Tibial nerve (tissue), 4 donors: ENCODE measurements at regions not wholly inside any gene's neighbourhood (a gene's known extent, or its start where the extent isn't known, plus 50 kb on each side); places are given as distances from the start of the nearest gene placed in this dataset.

Experiments used
- DNase-seq, 2 donors: peaks; one replicate each; pipeline ENCODE4 v3.0.0-alpha.2; 2019; ENCODE audit warnings: low spot score in 2 of 2
- H3K27ac ChIP-seq, 4 donors: fragments of 200-600 bp; sonication (generic) in 3 of 4; one replicate each; pipeline ENCODE4 v1.5.1; 2017 to 2019; ENCODE audit warnings: mild to moderate bottlenecking in 1 of 4
- H3K27me3 ChIP-seq, 2 donors: fragments of 200-600 bp; sonication (generic) in 1 of 2; one replicate each; pipeline versions ENCODE4 v1.5.1 to v1.6.0; 2017 to 2019
- H3K36me3 ChIP-seq, 3 donors: fragments of 200-600 bp; sonication (generic); one replicate each; pipeline ENCODE4 v1.5.1; 2018 to 2019
- H3K4me1 ChIP-seq, 4 donors: fragments of 200-600 bp; sonication (generic) in 3 of 4; one replicate each; pipeline ENCODE4 v1.5.1; 2017 to 2019
- H3K4me3 ChIP-seq, 4 donors: fragments of 200-600 bp; sonication (generic) in 3 of 4; one replicate each; pipeline ENCODE4 v1.5.1; 2017 to 2019; ENCODE audit warnings: mild to moderate bottlenecking in 1 of 4, moderate library complexity in 1 of 4
- H3K9me3 ChIP-seq, 4 donors: fragments of 200-600 bp; sonication (generic) in 3 of 4; one replicate each; pipeline ENCODE4 v1.5.1; 2017 to 2019
- CTCF ChIP-seq, 5 experiments: fragments of 200-600 bp in 3 of 5; fragments of 450-650 bp in 2 of 5; sonication (generic) in 3 of 5; IDR thresholded peaks; one replicate each; pipeline ENCODE4 v1.5.1; 2016 to 2019; ENCODE audit warnings: antibody characterized with exemption in 5 of 5, mild to moderate bottlenecking in 3 of 5, moderate library complexity in 2 of 5
- EP300 ChIP-seq, 2 donors: sonication (generic); formaldehyde crosslinking; IDR thresholded peaks; one replicate each; pipeline ENCODE4 v1.6.1; 2017; ENCODE audit warnings: antibody characterized with exemption in 2 of 2, mild to moderate bottlenecking in 1 of 2
- POLR2A ChIP-seq, 2 donors: fragments of 450-650 bp; IDR thresholded peaks; one replicate each; pipeline ENCODE4 v1.6.1; 2017; ENCODE audit warnings: antibody characterized with exemption in 2 of 2, mild to moderate bottlenecking in 2 of 2, moderate library complexity in 2 of 2
- WGBS, 2 donors: methylation state at CpG; one replicate each; pipeline ENCODE4 v1.1.5; 2018; 5-methylcytosine and 5-hydroxymethylcytosine counted together

GRCh38 chr2:145422576-145422975, 902.7 kb upstream of the ZEB2 start:
- no peaks in the 10 kb centered on the region for H3K4me1 ChIP-seq
- peaks cover 0 to 21% (median 8%) of the 10 kb centered on the region in 4 donors for H3K9me3 ChIP-seq
- no peak overlapping the region for H3K4me3 ChIP-seq
- no peak for TF ChIP-seq CTCF (IDR thresholded peaks at IDR 0.05)
- no peak overlapping the region for H3K27ac ChIP-seq
- no peaks in the 10 kb centered on the region for H3K36me3 ChIP-seq
- WGBS, 2 donors = 98 to 100% methylated on average over 1 of the region's 1 CpG
- no peaks in the 10 kb centered on the region for H3K27me3 ChIP-seq
- no peak for DNase-seq

- DNase-seq = no peak
- TF ChIP-seq POLR2A (IDR thresholded peaks at IDR 0.05) (no peak), EP300 (IDR thresholded peaks at IDR 0.05) (no peak), CTCF (IDR thresholded peaks at IDR 0.05) (no peak)
- Histone ChIP-seq H3K4me1 (no peaks in the 10 kb centered on the region), H3K27me3 (no peaks in the 10 kb centered on the region), H3K36me3 (no peaks in the 10 kb centered on the region), H3K9me3 (peaks cover 0 to 21% (median 8%) of the 10 kb centered on the region in 4 donors), H3K27ac (no peak overlapping the region), H3K4me3 (no peak overlapping the region)
- WGBS, 2 donors = 88 to 93% methylated on average over 1 of the region's 1 CpG
Measured at GRCh38 chr2:145421841-145422240, 901.9 kb upstream of the ZEB2 start.

GRCh38 chr2:145416640-145417039, 896.7 kb upstream of the ZEB2 start:
- 97% methylated on average over 2 of the region's 2 CpGs for whole genome bisulfite sequencing, 2 donors
- TF ChIP-seq EP300 (IDR thresholded peaks at IDR 0.05) = no peak
- TF ChIP-seq POLR2A (IDR thresholded peaks at IDR 0.05) = no peak
- no peak for TF ChIP-seq CTCF (IDR thresholded peaks at IDR 0.05)
- DNase-seq = no peak
- no peak overlapping the region for H3K27ac ChIP-seq
- peaks cover 0 to 5% (median 2%) of the 10 kb centered on the region in 4 donors for H3K9me3 ChIP-seq
- H3K36me3 ChIP-seq = no peaks in the 10 kb centered on the region
- H3K4me3 ChIP-seq = no peak overlapping the region
- H3K4me1 ChIP-seq = no peaks in the 10 kb centered on the region
- H3K27me3 ChIP-seq = no peaks in the 10 kb centered on the region

DNA sequence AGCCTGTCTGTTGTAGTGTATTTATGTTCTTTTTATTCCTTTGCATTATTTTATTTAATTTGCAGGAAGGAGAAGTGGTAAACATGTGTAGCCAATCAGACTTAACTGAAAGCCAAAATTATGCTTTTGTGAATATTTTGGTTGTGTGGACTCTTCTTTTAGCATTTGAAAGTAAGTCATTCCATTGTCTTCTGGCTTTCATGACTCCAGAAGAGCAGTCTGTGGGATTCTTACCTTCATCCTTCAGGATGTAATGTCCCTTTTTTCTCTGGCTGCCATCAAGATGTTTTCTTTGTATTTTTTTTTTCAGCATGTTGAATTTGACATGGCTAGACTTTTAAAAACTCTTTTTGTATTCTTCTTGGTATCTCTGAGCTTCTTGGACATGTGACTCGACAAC, 895.2 kb upstream of the ZEB2 start:
- DNase-seq = no peak
- no peaks in the 10 kb centered on the region for H3K36me3 ChIP-seq
- H3K4me3 ChIP-seq = no peak overlapping the region
- H3K4me1 ChIP-seq = no peaks in the 10 kb centered on the region
- H3K9me3 ChIP-seq = peaks cover 0 to 4% (median 0%) of the 10 kb centered on the region in 4 donors
- no peaks in the 10 kb centered on the region for H3K27me3 ChIP-seq
- TF ChIP-seq CTCF (IDR thresholded peaks at IDR 0.05) = no peak
- TF ChIP-seq POLR2A (IDR thresholded peaks at IDR 0.05) = no peak
- no peak for TF ChIP-seq EP300 (IDR thresholded peaks at IDR 0.05)
- H3K27ac ChIP-seq = no peak overlapping the region
- WGBS, 2 donors = 95 to 100% methylated on average over 1 of the region's 1 CpG

GRCh38 chr2:145413261-145414030, 893.5 kb upstream of the ZEB2 start:
- Histone ChIP-seq H3K9me3 (peaks cover 0 to 4% (median 0%) of the 10 kb centered on the region in 4 donors), H3K4me3 (no peak overlapping the region), H3K4me1 (no peaks in the 10 kb centered on the region), H3K36me3 (no peaks in the 10 kb centered on the region), H3K27me3 (no peaks in the 10 kb centered on the region), H3K27ac (no peak overlapping the region)
- WGBS, 2 donors = 87 to 90% methylated on average over 2 of the region's 2 CpGs
- no peak for TF ChIP-seq CTCF (IDR thresholded peaks at IDR 0.05)
- TF ChIP-seq EP300 (IDR thresholded peaks at IDR 0.05) = no peak
- no peak for TF ChIP-seq POLR2A (IDR thresholded peaks at IDR 0.05)
- DNase-seq = no peak
